ENCODE measurements at regions not wholly inside any gene's neighbourhood (a gene's known extent, or its start where the extent isn't known, plus 50 kb on each side); places are given as distances from the start of the nearest gene placed in this dataset.

DNA sequence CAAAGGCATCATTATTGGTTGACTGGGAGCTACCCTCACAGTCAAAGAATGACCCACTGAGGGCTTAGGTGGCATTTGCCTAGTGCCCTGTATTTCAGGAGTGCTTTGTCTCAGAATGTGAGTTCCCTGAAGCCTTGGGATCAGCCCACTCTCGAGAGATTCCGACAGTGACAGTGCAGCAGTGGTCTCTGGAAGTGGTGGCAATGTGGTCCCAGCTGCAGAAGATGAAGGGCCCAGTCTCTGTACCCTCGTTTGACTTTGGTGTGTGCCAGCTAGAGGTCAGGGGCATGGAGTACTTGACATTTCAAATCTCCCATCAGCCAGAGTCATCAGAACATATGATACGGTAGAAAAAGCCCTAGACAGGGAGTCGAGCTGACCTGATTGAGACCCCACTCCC lies 153.7 kb downstream of the EFNB1 start:
- Histone ChIP-seq H3K27me3 (ENCODE audit: control insufficient read depth, low read length) (no peaks in the 10 kb centered on the region), H4K20me1 (ENCODE audit: control insufficient read depth, insufficient read depth, low read depth, low read length) (no peaks in the 10 kb centered on the region), H3F3A (ENCODE audit: control insufficient read depth, insufficient read depth) (no peaks in the 10 kb centered on the region), H3K36me3 (ENCODE audit: control insufficient read depth, low read length) (no peaks in the 10 kb centered on the region), H3K9me3 (ENCODE audit: control insufficient read depth, insufficient read depth, low read length) (no peaks in the 10 kb centered on the region), H3K4me1 (ENCODE audit: control insufficient read depth, low read length) (no peaks in the 10 kb centered on the region), H3K4me2 (ENCODE audit: low read length) (no peak overlapping the region), H3K27ac (ENCODE audit: low read depth, low read length) (no peak overlapping the region), H3K4me3 (ENCODE audit: low read length) (no peak overlapping the region), H3K79me2 (ENCODE audit: control insufficient read depth, low read length) (no peaks in the 10 kb centered on the region), H3K9me2 (replicated peaks; ENCODE audit: control insufficient read depth, low read length) (no peaks in the 10 kb centered on the region)
- TF ChIP-seq CTCF (IDR thresholded peaks at IDR 0.05; ENCODE audit: low read depth, low read length, poor library complexity, severe bottlenecking) (no peak), EZH2phosphoT487 (IDR thresholded peaks at IDR 0.05; ENCODE audit: borderline replicate concordance, low read length) (no peak)

DNA sequence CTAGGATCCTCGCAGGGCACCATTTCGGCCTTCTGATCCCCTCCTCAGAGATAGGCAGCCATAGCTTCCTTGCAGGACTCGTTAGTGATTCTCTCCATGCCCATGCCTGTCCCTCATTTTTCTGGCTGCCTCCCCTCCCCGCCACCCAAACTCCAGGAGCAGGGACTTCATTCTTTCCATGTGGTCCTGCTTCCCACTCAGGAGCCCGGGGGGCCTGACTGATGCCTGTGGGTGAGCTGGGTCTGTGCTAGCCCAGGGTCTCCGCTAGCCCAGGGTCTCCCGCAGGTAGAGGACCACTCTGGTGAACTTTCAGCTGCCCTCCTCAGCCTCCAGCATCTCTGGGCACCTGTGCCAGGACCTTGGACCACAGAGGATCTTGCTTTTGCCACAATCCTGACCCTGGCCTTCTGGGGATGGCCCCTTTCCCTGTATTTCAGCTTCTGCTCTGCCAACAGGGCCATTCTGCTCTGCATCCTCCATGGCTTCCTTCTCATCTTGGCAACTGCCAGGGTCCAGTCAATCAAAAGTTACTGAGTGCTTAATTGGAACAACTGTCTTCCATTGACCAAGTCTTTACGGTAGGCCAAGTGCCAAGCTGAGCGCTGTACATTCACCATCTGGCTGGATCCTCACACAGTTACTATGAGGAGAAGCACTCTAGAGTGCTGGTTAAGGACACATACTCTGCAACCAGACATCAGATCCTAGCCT lies 152.2 kb downstream of the EFNB1 start:
- Histone ChIP-seq H3K79me2 (ENCODE audit: control insufficient read depth, low read length) (no peaks in the 10 kb centered on the region), H3K27ac (ENCODE audit: low read depth, low read length) (no peak overlapping the region), H3K4me1 (ENCODE audit: control insufficient read depth, low read length) (no peaks in the 10 kb centered on the region), H3F3A (ENCODE audit: control insufficient read depth, insufficient read depth) (no peaks in the 10 kb centered on the region), H3K36me3 (ENCODE audit: control insufficient read depth, low read length) (no peaks in the 10 kb centered on the region), H4K20me1 (ENCODE audit: control insufficient read depth, insufficient read depth, low read depth, low read length) (no peaks in the 10 kb centered on the region), H3K9me3 (ENCODE audit: control insufficient read depth, insufficient read depth, low read length) (no peaks in the 10 kb centered on the region), H3K4me2 (ENCODE audit: low read length) (no peak overlapping the region), H3K27me3 (ENCODE audit: control insufficient read depth, low read length) (no peaks in the 10 kb centered on the region), H3K4me3 (ENCODE audit: low read length) (no peak overlapping the region), H3K9me2 (replicated peaks; ENCODE audit: control insufficient read depth, low read length) (no peaks in the 10 kb centered on the region)
- TF ChIP-seq CTCF (IDR thresholded peaks at IDR 0.05; ENCODE audit: low read depth, low read length, poor library complexity, severe bottlenecking), result no peak
- no peak for TF ChIP-seq EZH2phosphoT487 (IDR thresholded peaks at IDR 0.05; ENCODE audit: borderline replicate concordance, low read length)

- Histone ChIP-seq H3K4me2 (ENCODE audit: low read length) (no peak overlapping the region), H3K9me2 (replicated peaks; ENCODE audit: control insufficient read depth, low read length) (no peaks in the 10 kb centered on the region)
Measured at GRCh38 chrX:68978655-68979054, 149.8 kb downstream of the EFNB1 start.

More at GRCh38 chrX:68978655-68979054, 149.8 kb downstream of the EFNB1 start:
- Histone ChIP-seq H3K4me3 (ENCODE audit: low read length) (no peak overlapping the region), H3K27ac (ENCODE audit: low read depth, low read length) (no peak overlapping the region), H3K9me3 (ENCODE audit: control insufficient read depth, insufficient read depth, low read length) (no peaks in the 10 kb centered on the region), H3K79me2 (ENCODE audit: control insufficient read depth, low read length) (no peaks in the 10 kb centered on the region), H3F3A (ENCODE audit: control insufficient read depth, insufficient read depth) (no peaks in the 10 kb centered on the region), H4K20me1 (ENCODE audit: control insufficient read depth, insufficient read depth, low read depth, low read length) (no peaks in the 10 kb centered on the region), H3K4me1 (ENCODE audit: control insufficient read depth, low read length) (no peaks in the 10 kb centered on the region), H3K27me3 (ENCODE audit: control insufficient read depth, low read length) (no peaks in the 10 kb centered on the region), H3K36me3 (ENCODE audit: control insufficient read depth, low read length) (no peaks in the 10 kb centered on the region)
- TF ChIP-seq EZH2phosphoT487 (IDR thresholded peaks at IDR 0.05; ENCODE audit: borderline replicate concordance, low read length), result no peak
- TF ChIP-seq CTCF (IDR thresholded peaks at IDR 0.05; ENCODE audit: low read depth, low read length, poor library complexity, severe bottlenecking), result no peak

All from DOHH2 (cell line).